ENCODE measurements at regions not wholly inside any gene's neighbourhood (a gene's known extent, or its start where the extent isn't known, plus 50 kb on each side); places are given as distances from the start of the nearest gene placed in this dataset.
A peak's percentile ranks its signal among the peaks of the same experiment; 100 is the strongest.

GRCh38 chr4:156584100-156584499 lies 387.5 kb downstream of the PDGFC start:
- no peak overlapping the region for H3K9ac ChIP-seq (ENCODE audit: low read length)
- no peaks in the 10 kb centered on the region for H3K9me2 ChIP-seq (ENCODE audit: insufficient read depth)
- H3K79me2 ChIP-seq (ENCODE audit: insufficient read depth, low read length), result no peaks in the 10 kb centered on the region
- RAD21 ChIA-PET (ENCODE audit: low non-redundant PET in 1 of 2, low total read pairs in 2 of 2, uncharacterized antibody in 2 of 2, unreplicated experiment in 2 of 2), result no interaction called here
- intact Hi-C loops (cut with micrococcal nuclease), result no loop called here
- DNase-seq (ENCODE audit: low read depth, low spot score) (no peak), ATAC-seq (no peak)
- H3K27me3 ChIP-seq (ENCODE audit: insufficient read depth, low read length), result no peaks in the 10 kb centered on the region
- H4K20me1 ChIP-seq (ENCODE audit: insufficient read depth), result no peaks in the 10 kb centered on the region
- no peak overlapping the region for H3K4me3 ChIP-seq (replicated peaks in 1 of 2; ENCODE audit: low read depth in 1 of 2, low read length in 2 of 2)
- TF ChIP-seq EZH2phosphoT487 (IDR thresholded peaks at IDR 0.05; ENCODE audit: borderline replicate concordance) (no peak), REST (IDR thresholded peaks at IDR 0.05; ENCODE audit: low read depth) (no peak), YY1 (IDR thresholded peaks at IDR 0.05; ENCODE audit: extremely low read depth, insufficient replicate concordance, low read depth, low read length) (no peak), SRF (IDR thresholded peaks at IDR 0.05; ENCODE audit: low read depth) (no peak), CEBPB (IDR thresholded peaks at IDR 0.05; ENCODE audit: low read depth) (no peak), EZH2 (IDR thresholded peaks at IDR 0.05) (no peak), FOSL1 (IDR thresholded peaks at IDR 0.05; ENCODE audit: low read depth) (no peak), POLR2A (IDR thresholded peaks at IDR 0.05; ENCODE audit: borderline replicate concordance, extremely low read depth, insufficient read depth, insufficient read length) (no peak), POLR2AphosphoS5 (IDR thresholded peaks at IDR 0.05; ENCODE audit: low read depth, low read length) (no peak), ZFX (IDR thresholded peaks at IDR 0.05) (no peak)
- no peaks in the 10 kb centered on the region for H3K36me3 ChIP-seq (ENCODE audit: control insufficient read depth in 1 of 2, insufficient read depth in 2 of 2, low read length in 2 of 2)
- BruUV-seq (replicated peaks), result no TSS peak
- CTCF ChIA-PET, result no interaction called here
- no peak overlapping the region for H3K27ac ChIP-seq (ENCODE audit: low read depth, low read length)
- H3K4me2 ChIP-seq (ENCODE audit: low read length), result no peak overlapping the region
- no peaks in the 10 kb centered on the region for H3K9me3 ChIP-seq (ENCODE audit: control insufficient read depth in 1 of 2, insufficient read depth in 1 of 2, low read depth in 1 of 2, low read length in 2 of 2)
- H3K4me1 ChIP-seq (ENCODE audit: control insufficient read depth in 1 of 2, insufficient read depth in 2 of 2, low read length in 2 of 2), result no peaks in the 10 kb centered on the region
- H2AFZ ChIP-seq (ENCODE audit: low read depth, low read length, poor library complexity, severe bottlenecking), result peak overlapping the region; percentile 10
- POLR2A ChIA-PET, result no interaction called here

Data from HCT116 (cell line).